ENCODE measurements at regions not wholly inside any gene's neighbourhood (a gene's known extent, or its start where the extent isn't known, plus 50 kb on each side); places are given as distances from the start of the nearest gene placed in this dataset.

GRCh38 chr18:27395752-27396151 is 210.6 kb upstream of the CHST9 start:
- TF ChIP-seq CTCF (IDR thresholded peaks at IDR 0.05; ENCODE audit: low read depth, low read length) = no peak
- H3K4me3 ChIP-seq (ENCODE audit: low read depth, low read length) = no peak overlapping the region

DNA sequence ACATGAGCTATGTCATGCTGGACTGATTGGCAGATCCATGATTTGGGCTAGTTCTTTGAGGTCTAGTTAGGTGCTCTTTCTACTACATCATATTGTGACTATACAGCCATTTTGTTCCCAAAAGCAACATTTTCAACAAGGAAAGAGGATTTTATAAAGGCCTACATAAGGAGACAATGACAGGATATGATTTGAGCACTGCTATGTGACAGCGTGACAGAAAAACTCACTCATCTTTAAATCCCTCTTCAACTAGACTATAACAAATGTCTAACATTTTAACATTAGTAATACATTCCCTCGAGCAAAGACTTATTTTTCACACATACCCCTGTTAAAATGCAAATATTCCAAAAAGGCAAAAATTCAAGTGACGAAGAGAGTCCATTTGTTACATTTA is 209.6 kb upstream of the CHST9 start:
- no peak for TF ChIP-seq CTCF (IDR thresholded peaks at IDR 0.05; ENCODE audit: low read depth, low read length)

GRCh38 chr18:27382567-27383216 is 197.6 kb upstream of the CHST9 start:
- TF ChIP-seq CTCF (IDR thresholded peaks at IDR 0.05; ENCODE audit: low read depth, low read length) = no peak
- no peak overlapping the region for H3K4me3 ChIP-seq (ENCODE audit: low read depth, low read length)

More for the DNA sequence above, 209.6 kb upstream of the CHST9 start:
- H3K4me3 ChIP-seq (ENCODE audit: low read depth, low read length) = no peak overlapping the region

DNA sequence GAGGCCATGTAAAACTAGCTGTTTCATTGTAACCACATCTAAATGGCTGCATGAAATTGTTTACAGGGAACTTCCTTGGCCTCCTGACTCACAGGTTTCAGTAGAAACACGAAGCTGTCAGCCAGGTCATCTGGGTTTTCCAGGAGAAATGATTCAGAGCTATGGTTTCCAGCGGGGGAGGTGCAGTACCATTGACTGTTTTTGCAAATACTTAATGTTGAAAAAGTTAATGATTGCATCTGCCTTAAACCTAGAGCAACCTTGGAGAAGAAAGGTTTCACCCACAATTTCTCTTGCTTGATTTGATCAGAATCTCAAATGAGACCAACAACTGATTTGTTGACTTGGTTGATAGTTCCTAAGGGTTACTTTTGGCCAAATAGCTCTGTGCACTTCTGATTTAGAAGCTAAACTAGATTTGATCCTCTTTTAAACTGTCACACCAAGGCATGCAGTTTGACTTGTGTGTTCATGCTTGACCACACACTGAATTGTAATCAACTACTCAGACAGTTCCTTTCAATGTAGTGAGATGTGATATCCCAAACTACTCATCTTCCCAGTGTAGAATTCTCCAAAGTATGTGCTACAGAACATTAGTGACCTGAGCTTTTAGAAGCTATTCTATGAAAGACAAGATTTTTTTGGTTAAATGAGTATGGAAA is 193.5 kb upstream of the CHST9 start:
- no peak overlapping the region for H3K4me3 ChIP-seq (ENCODE audit: low read depth, low read length)
- TF ChIP-seq CTCF (IDR thresholded peaks at IDR 0.05; ENCODE audit: low read depth, low read length) = no peak

DNA sequence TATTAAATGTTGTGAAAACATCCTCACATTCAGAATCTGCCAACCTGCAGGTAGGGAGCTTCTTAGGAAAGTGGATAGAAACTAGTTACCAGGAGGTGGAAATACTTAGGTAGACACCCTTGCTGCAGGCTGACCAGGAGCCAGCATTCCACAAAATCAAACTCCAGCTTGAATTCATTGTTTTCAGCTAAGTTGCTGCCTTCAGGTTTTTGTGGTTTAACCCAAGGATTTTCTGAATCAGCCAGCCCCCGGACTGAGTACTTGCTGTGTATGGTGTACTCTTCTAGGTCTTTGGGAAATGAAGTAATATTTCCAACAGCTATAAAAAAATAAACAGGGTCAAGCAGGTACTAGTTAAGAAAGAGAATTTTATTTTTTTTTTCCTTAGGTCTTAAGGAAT is 192.1 kb upstream of the CHST9 start:
- H3K4me3 ChIP-seq (ENCODE audit: low read depth, low read length) = no peak overlapping the region
- TF ChIP-seq CTCF (IDR thresholded peaks at IDR 0.05; ENCODE audit: low read depth, low read length) = no peak

DNA sequence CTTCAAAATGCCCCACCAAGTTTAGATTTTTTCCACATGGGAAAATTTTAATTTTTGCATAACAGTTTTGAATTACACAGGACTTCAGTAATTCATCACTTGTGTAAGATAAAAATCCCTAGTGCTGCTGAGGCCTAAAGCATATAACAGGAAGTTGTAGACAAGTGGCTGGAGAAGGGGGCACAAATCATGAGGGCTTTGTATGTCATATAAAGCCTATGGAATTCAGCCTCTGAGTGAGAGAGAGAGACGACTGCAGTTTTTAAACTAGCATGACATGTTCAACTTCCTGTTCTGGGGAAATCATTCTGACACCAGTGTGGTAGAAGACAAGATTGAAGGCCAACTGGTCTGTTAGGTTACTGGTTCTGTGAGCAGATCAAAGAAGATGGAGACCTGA is 187.3 kb upstream of the CHST9 start:
- no peak for TF ChIP-seq CTCF (IDR thresholded peaks at IDR 0.05; ENCODE audit: low read depth, low read length)
- no peak overlapping the region for H3K4me3 ChIP-seq (ENCODE audit: low read depth, low read length)

DNA sequence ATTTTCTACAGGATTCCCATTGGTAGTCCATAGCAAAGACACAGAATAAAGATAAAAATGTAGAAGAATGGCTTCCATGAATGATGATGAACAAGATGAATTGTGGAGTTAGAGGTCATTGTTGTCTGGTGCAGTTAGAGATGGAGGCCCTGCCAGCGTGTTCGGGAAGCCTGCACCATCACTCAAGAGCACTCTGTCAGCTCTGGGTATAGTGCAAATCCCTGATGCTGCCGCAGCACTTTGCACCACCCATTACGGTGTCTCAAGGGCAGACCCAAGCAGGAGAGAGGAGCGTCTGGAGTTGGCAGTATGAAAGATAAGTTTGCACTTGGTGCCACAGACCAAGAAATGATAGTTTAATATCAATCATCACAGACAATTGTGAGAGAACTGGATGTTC is 181.6 kb upstream of the CHST9 start:
- H3K4me3 ChIP-seq (ENCODE audit: low read depth, low read length) = no peak overlapping the region
- no peak for TF ChIP-seq CTCF (IDR thresholded peaks at IDR 0.05; ENCODE audit: low read depth, low read length)

Data from WI38 (cell line).